LNCaP clone FGC (cell line): ENCODE measurements at regions not wholly inside any gene's neighbourhood (a gene's known extent, or its start where the extent isn't known, plus 50 kb on each side); places are given as distances from the start of the nearest gene placed in this dataset.

Experiments
- DNase-seq: peaks from one replicate; pipeline ENCODE4 v3.0.0-alpha.2; 2011; ENCODE audit warnings: low read depth
- H3K4me3 ChIP-seq: 2 replicates; pipeline ENCODE4 v1.5.1; 2011; ENCODE audit warnings: mild to moderate bottlenecking, low read depth, low read length, control low read depth
- TF ChIP-seq, protein P1 (sequence below): IDR thresholded peaks from 2 replicates; pipeline ENCODE4 v1.5.1; 2012; ENCODE audit warnings: mild to moderate bottlenecking; ENCODE audit not compliant: control insufficient read depth, insufficient read depth; ENCODE audit errors: extremely low read depth

DNA sequence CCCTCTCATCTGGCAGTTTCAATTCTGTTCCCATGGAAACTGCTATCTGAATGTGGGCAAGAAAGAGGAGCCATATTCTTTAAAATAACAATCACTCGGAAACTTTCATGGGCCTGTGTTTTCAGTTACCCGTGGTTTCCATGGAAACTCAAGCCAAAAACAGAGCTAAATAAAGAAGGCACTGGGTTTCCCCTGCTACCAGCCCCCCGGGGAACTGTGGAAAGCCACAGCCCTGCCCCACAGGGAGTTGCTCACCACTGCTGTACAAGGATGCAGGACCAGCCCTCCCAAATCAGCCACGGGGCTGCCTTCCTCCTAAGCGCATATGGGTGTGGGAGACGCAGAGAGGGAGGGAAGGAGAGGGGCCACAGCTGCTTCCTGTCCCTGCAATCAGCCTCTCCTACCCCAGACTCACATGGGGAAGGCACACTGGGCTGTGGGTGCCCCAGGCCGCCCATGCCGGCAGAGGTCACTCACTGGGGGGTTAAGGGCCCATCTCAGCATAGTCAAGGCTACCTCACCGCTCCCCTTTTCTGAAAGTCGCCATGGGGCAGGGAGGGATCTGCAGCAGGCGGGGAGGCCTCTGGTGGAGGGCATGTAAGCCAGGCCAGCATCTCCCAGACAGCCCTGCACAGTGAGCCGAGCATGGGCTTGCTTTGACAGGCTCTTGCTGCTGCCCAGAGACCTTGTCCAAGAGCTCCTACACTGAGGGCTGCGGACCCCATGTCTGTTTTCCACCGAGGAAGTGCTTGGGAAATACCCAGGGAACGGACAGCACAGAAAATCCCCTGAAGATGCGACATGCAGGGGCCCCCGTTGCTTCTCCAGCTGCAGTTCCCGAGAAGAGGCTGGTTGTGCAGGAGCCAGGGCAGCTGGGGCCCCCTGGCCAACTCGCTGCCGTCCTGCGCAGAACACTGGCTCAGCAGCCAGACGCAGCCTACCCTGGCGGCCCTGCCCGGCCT is 157.3 kb upstream of the PPP2R2D start:
- DNase-seq = no peak
- H3K4me3 ChIP-seq = no peak overlapping the region
- TF ChIP-seq, protein P1, sequence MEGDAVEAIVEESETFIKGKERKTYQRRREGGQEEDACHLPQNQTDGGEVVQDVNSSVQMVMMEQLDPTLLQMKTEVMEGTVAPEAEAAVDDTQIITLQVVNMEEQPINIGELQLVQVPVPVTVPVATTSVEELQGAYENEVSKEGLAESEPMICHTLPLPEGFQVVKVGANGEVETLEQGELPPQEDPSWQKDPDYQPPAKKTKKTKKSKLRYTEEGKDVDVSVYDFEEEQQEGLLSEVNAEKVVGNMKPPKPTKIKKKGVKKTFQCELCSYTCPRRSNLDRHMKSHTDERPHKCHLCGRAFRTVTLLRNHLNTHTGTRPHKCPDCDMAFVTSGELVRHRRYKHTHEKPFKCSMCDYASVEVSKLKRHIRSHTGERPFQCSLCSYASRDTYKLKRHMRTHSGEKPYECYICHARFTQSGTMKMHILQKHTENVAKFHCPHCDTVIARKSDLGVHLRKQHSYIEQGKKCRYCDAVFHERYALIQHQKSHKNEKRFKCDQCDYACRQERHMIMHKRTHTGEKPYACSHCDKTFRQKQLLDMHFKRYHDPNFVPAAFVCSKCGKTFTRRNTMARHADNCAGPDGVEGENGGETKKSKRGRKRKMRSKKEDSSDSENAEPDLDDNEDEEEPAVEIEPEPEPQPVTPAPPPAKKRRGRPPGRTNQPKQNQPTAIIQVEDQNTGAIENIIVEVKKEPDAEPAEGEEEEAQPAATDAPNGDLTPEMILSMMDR = no peak

GRCh38 chr10:131744346-131744745 is 156.5 kb upstream of the PPP2R2D start:
- no peak overlapping the region for H3K4me3 ChIP-seq
- TF ChIP-seq, protein P1 = no peak
- DNase-seq = no peak

DNA sequence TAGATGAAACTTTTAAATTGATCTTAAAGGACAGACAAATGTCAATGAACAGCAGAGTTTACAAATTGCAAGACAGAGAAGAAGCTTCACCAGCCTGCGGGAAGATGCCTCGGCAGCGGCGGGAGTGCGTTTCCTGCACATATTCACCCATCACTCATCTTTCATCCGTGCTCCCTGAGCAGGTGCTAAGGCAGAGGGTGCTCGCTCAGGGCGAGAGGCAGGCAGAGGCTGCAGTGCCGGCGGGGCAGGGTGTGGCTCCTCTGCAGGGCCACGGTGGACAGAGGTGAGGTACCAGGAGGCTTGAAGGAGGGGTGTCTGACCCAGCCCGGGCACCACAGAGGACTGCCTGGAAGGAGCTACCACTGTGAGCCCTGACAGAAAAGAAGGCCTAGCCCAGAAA is 155.2 kb upstream of the PPP2R2D start:
- DNase-seq = no peak
- H3K4me3 ChIP-seq = no peak overlapping the region
- TF ChIP-seq, protein P1 = no peak

DNA sequence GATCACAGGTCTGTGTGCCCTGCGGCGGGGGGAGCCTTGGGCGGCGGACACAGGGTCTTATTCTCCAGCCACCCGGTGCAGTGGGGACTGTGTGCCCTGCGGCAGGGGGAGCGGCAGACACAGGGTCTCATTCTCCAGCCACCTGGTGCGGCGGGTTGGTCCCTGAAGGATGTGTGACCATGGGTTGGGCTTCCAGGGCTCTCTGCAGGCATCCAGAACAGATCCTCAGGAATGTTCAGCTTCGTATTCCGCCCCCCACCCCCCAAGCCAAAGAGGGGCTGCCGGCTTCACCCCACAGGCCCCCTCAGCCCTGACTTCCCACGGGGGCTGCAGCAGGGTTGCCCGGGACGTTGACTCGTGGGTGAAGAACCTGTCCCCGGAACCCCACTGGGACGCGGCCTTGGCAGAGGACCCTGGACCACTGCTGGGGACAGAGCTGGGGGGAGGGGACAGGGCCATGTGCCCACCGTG is 154.5 kb upstream of the PPP2R2D start:
- H3K4me3 ChIP-seq = no peak overlapping the region
- DNase-seq = no peak
- TF ChIP-seq, protein P1 = no peak

DNA sequence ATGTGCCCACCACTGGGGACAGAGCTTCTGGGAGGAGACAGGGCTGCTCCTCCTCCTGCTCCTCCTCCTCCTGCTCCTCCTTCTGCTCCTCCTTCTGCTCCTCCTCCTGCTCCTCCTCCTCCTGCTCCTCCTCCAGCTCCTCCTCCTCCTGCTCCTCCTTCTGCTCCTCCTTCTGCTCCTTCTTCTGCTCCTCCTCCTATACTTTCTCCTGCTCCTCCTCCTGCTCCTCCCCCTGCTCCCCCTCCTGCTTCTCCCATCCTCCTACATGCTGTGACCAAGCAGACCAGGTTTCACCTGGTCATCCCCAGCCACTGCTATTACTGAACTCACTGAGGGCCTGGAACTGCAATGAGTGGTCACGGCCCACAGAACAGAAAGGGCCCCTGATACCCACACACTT is 154.0 kb upstream of the PPP2R2D start:
- TF ChIP-seq, protein P1 = no peak
- no peak overlapping the region for H3K4me3 ChIP-seq
- DNase-seq = peak; percentile 15

DNA sequence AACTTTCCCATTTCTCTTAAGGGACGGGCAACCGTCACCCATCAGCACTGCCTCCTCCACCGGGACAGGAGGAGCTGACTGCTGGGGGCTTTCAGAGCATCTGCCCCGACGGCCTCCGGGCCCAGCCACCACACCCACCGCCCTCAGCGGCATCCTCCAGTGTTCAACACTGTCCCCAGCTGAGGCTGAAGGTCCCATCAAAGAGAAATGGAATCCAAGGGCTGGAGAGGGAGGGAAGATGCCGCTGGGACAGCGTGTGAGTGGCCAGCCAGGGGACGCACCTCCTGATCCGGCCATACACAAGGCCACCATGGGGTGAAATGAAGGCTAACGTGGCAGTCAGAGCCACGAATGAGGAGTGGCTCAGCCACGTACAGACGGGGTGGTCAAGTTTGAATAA is 153.6 kb upstream of the PPP2R2D start:
- DNase-seq = no peak
- TF ChIP-seq, protein P1 = no peak
- no peak overlapping the region for H3K4me3 ChIP-seq
